ENCODE measurements at regions not wholly inside any gene's neighbourhood (a gene's known extent, or its start where the extent isn't known, plus 50 kb on each side); places are given as distances from the start of the nearest gene placed in this dataset.

GRCh38 chr1:222334026-222334680 is 213.8 kb downstream of the HHIPL2 start:
- no peak for DNase-seq
- H3K4me1 Mint-ChIP-seq, result no peaks in the 10 kb centered on the region
- POLR2A ChIA-PET, result no interaction called here
- no peaks in the 10 kb centered on the region for H3K36me3 Mint-ChIP-seq (ENCODE audit: low read depth)
- H3K4me3 Mint-ChIP-seq, result no peak overlapping the region
- CTCF ChIA-PET, result interaction anchor here (1.2 kb wide), 1 partner anchor 12 kb away, joined by 3 read pairs; no protein-coding TSS in a partner anchor
- no peaks in the 10 kb centered on the region for H3K9me3 Mint-ChIP-seq
- no peaks in the 10 kb centered on the region for H3K27me3 Mint-ChIP-seq
- H3K27ac Mint-ChIP-seq, result no peak overlapping the region

- Mint-ChIP-seq H3K27ac (no peak overlapping the region), H3K36me3 (ENCODE audit: low read depth) (no peaks in the 10 kb centered on the region), H3K9me3 (no peaks in the 10 kb centered on the region), H3K4me1 (no peaks in the 10 kb centered on the region), H3K4me3 (no peak overlapping the region), H3K27me3 (no peaks in the 10 kb centered on the region)
- ChIA-PET POLR2A (no interaction called here), CTCF (interaction anchor here (0.5 to 1.2 kb wide), 2 partner anchors 12 to 75 kb away, joined by 3 to 4 read pairs; no protein-coding TSS in a partner anchor)
- DNase-seq, result no peak
These were observed 216.1 kb downstream of the HHIPL2 start for GRCh38 chr1:222331765-222332164.

DNA sequence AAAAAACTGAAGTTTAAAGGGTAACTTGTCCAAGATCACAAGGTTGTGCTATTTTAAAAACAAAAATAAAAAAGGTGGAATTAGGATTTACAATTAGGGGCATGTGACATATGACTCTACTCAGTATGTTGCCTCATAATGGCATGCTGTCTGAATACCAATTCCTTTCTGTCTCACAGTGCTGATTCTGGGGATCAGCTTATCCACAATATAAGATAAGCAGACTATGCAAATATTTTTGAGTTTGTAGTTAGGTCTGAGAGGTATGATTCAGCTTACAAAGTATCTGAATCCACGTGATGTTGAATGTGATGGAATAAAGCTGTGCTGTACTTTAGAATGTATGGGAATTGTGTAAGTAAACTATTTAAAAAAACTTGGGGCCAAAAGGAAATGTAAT is 216.6 kb downstream of the HHIPL2 start:
- CTCF ChIA-PET, result interaction anchor here (0.5 to 1.2 kb wide), 2 partner anchors 12 to 75 kb away, joined by 3 to 4 read pairs; no protein-coding TSS in a partner anchor
- POLR2A ChIA-PET, result no interaction called here

GRCh38 chr1:222329493-222330045 is 218.3 kb downstream of the HHIPL2 start:
- no peaks in the 10 kb centered on the region for H3K36me3 Mint-ChIP-seq (ENCODE audit: low read depth)
- no peaks in the 10 kb centered on the region for H3K4me1 Mint-ChIP-seq
- H3K4me3 Mint-ChIP-seq, result no peak overlapping the region
- CTCF ChIA-PET, result no interaction called here
- no peak for DNase-seq
- no peaks in the 10 kb centered on the region for H3K27me3 Mint-ChIP-seq
- H3K27ac Mint-ChIP-seq, result no peak overlapping the region
- POLR2A ChIA-PET, result no interaction called here
- H3K9me3 Mint-ChIP-seq, result no peaks in the 10 kb centered on the region

More for the DNA sequence above, 216.6 kb downstream of the HHIPL2 start:
- H3K27ac Mint-ChIP-seq, result no peak overlapping the region
- H3K4me3 Mint-ChIP-seq, result no peak overlapping the region
- H3K4me1 Mint-ChIP-seq, result no peaks in the 10 kb centered on the region
- H3K27me3 Mint-ChIP-seq, result no peaks in the 10 kb centered on the region
- no peak for DNase-seq
- no peaks in the 10 kb centered on the region for H3K36me3 Mint-ChIP-seq (ENCODE audit: low read depth)
- no peaks in the 10 kb centered on the region for H3K9me3 Mint-ChIP-seq

DNA sequence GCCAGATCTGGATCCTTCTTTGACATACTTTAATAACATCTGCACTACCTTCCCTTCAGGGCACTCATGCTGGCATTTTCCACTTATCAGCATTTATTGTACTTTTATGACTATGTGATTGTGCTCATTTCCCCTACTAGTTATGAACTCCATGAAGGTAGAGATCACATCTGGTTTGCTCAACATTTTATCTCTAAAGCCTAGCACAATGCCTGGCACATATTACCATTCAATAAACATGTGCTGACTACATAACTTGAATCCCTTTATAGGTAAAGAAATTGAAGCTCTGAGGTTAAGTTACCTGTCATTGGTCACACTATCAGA is 221.2 kb downstream of the HHIPL2 start:
- no peaks in the 10 kb centered on the region for H3K4me1 Mint-ChIP-seq
- no peaks in the 10 kb centered on the region for H3K36me3 Mint-ChIP-seq (ENCODE audit: low read depth)
- H3K9me3 Mint-ChIP-seq, result no peaks in the 10 kb centered on the region
- no peak overlapping the region for H3K4me3 Mint-ChIP-seq
- POLR2A ChIA-PET, result no interaction called here
- CTCF ChIA-PET, result no interaction called here
- H3K27ac Mint-ChIP-seq, result no peak overlapping the region
- no peaks in the 10 kb centered on the region for H3K27me3 Mint-ChIP-seq
- no peak for DNase-seq

- Mint-ChIP-seq H3K27ac (no peak overlapping the region), H3K4me1 (no peaks in the 10 kb centered on the region), H3K27me3 (peaks cover 2% of the 10 kb centered on the region), H3K36me3 (ENCODE audit: low read depth) (no peaks in the 10 kb centered on the region), H3K4me3 (no peak overlapping the region), H3K9me3 (no peaks in the 10 kb centered on the region)
- POLR2A ChIA-PET, result no interaction called here
- DNase-seq, result no peak
- CTCF ChIA-PET, result no interaction called here
These were observed 221.7 kb downstream of the HHIPL2 start for GRCh38 chr1:222326006-222326709.

GRCh38 chr1:222325506-222325905 is 222.4 kb downstream of the HHIPL2 start:
- ChIA-PET CTCF (no interaction called here), POLR2A (no interaction called here)
- Mint-ChIP-seq H3K4me1 (no peaks in the 10 kb centered on the region), H3K27ac (no peak overlapping the region), H3K4me3 (no peak overlapping the region), H3K36me3 (ENCODE audit: low read depth) (no peaks in the 10 kb centered on the region), H3K9me3 (no peaks in the 10 kb centered on the region), H3K27me3 (peaks cover 2% of the 10 kb centered on the region)
- DNase-seq, result no peak

GRCh38 chr1:222314839-222315238 is 233.1 kb downstream of the HHIPL2 start:
- Mint-ChIP-seq H3K36me3 (ENCODE audit: low read depth) (no peaks in the 10 kb centered on the region), H3K27me3 (no peaks in the 10 kb centered on the region), H3K4me3 (no peak overlapping the region), H3K9me3 (no peaks in the 10 kb centered on the region), H3K27ac (peak overlapping the region; percentile 44), H3K4me1 (peaks cover 3% of the 10 kb centered on the region)
- no peak for DNase-seq
- POLR2A ChIA-PET, result no interaction called here
- CTCF ChIA-PET, result no interaction called here

GRCh38 chr1:222310836-222311235 is 237.1 kb downstream of the HHIPL2 start:
- H3K27me3 Mint-ChIP-seq, result no peaks in the 10 kb centered on the region
- CTCF ChIA-PET, result no interaction called here
- DNase-seq, result peak; percentile 14

DNA sequence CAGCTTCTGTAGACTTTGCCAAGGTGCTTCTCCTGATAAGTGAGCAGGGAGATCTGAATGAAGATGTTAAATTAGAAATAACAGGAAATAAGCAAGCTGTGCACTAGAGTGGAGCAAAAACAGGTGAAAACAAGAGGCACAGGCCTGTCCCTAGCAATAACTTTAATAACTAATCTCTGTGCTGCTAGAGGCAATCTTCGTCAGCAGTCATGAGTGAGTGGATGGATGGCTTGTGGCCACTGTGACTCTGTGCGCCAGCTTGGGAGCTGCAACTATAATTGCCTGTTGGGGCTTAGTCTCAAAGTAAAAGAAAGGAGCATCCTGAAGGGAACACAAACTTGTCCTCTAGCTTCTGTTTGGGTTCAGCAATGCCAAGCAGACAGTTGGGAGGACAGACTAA is 240.3 kb downstream of the HHIPL2 start:
- Mint-ChIP-seq H3K9me3 (no peaks in the 10 kb centered on the region), H3K36me3 (ENCODE audit: low read depth) (no peaks in the 10 kb centered on the region), H3K4me3 (no peak overlapping the region), H3K27me3 (no peaks in the 10 kb centered on the region), H3K4me1 (no peaks in the 10 kb centered on the region), H3K27ac (no peak overlapping the region)
- ChIA-PET POLR2A (no interaction called here), CTCF (no interaction called here)
- no peak for DNase-seq

More at GRCh38 chr1:222310836-222311235, 237.1 kb downstream of the HHIPL2 start:
- POLR2A ChIA-PET, result no interaction called here
- Mint-ChIP-seq H3K4me3 (no peak overlapping the region), H3K9me3 (no peaks in the 10 kb centered on the region), H3K4me1 (peaks cover 3% of the 10 kb centered on the region), H3K36me3 (ENCODE audit: low read depth) (no peaks in the 10 kb centered on the region), H3K27ac (no peak overlapping the region)

- no peaks in the 10 kb centered on the region for H3K27me3 Mint-ChIP-seq
- no peak for DNase-seq
- POLR2A ChIA-PET, result no interaction called here
- H3K27ac Mint-ChIP-seq, result no peak overlapping the region
- no peaks in the 10 kb centered on the region for H3K36me3 Mint-ChIP-seq (ENCODE audit: low read depth)
- CTCF ChIA-PET, result no interaction called here
- no peak overlapping the region for H3K4me3 Mint-ChIP-seq
- H3K9me3 Mint-ChIP-seq, result no peaks in the 10 kb centered on the region
- H3K4me1 Mint-ChIP-seq, result no peaks in the 10 kb centered on the region
These were observed 241.4 kb downstream of the HHIPL2 start for GRCh38 chr1:222306512-222306911.

DNA sequence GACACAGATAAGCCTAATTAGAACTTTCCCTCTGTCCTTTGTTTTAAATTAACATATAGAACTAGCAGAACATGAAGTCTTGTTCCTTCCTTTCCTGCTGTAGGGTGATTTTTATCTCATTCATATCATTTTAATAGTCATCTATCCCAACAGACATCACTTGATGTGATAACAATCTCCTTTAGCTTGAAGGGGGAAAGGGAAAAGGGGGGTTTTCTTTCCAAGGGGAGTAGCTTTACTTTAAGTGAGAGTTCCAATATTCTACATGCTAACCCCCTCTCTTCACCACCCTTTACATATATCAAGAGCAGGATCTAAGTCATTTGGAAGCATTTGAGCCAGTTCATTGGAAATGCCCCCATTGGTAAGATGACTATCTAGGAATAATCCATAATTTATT is 241.9 kb downstream of the HHIPL2 start:
- ChIA-PET CTCF (no interaction called here), POLR2A (no interaction called here)
- no peak overlapping the region for H3K4me3 Mint-ChIP-seq
- no peaks in the 10 kb centered on the region for H3K36me3 Mint-ChIP-seq (ENCODE audit: low read depth)
- DNase-seq, result no peak
- no peaks in the 10 kb centered on the region for H3K4me1 Mint-ChIP-seq
- H3K9me3 Mint-ChIP-seq, result no peaks in the 10 kb centered on the region
- no peaks in the 10 kb centered on the region for H3K27me3 Mint-ChIP-seq
- no peak overlapping the region for H3K27ac Mint-ChIP-seq

GRCh38 chr1:222301652-222302051 is 246.3 kb downstream of the HHIPL2 start:
- Mint-ChIP-seq H3K4me1 (no peaks in the 10 kb centered on the region), H3K9me3 (peaks cover 12% of the 10 kb centered on the region), H3K27me3 (no peaks in the 10 kb centered on the region), H3K27ac (no peak overlapping the region), H3K36me3 (ENCODE audit: low read depth) (no peaks in the 10 kb centered on the region), H3K4me3 (no peak overlapping the region)
- DNase-seq, result no peak
- ChIA-PET CTCF (interaction anchor here (0.7 kb wide), 1 partner anchor 26 kb away, joined by 4 read pairs; no protein-coding TSS in a partner anchor), POLR2A (no interaction called here)

GRCh38 chr1:222299524-222299923 is 248.4 kb downstream of the HHIPL2 start:
- ChIA-PET CTCF (no interaction called here), POLR2A (no interaction called here)
- Mint-ChIP-seq H3K27ac (no peak overlapping the region), H3K36me3 (ENCODE audit: low read depth) (no peaks in the 10 kb centered on the region), H3K9me3 (peaks cover 13% of the 10 kb centered on the region), H3K27me3 (no peaks in the 10 kb centered on the region), H3K4me3 (no peak overlapping the region), H3K4me1 (no peaks in the 10 kb centered on the region)
- DNase-seq, result no peak

Measured in activated CD4-positive, alpha-beta T cell treated with anti-CD3 and anti-CD28 coated beads, Interleukin-2, amount 10 ng/mL, durations not matched to agents 7 days and 5 days (primary cell).